LNCaP clone FGC (cell line): ENCODE measurements at regions not wholly inside any gene's neighbourhood (a gene's known extent, or its start where the extent isn't known, plus 50 kb on each side); places are given as distances from the start of the nearest gene placed in this dataset.

ENCODE experiments used
- DNase-seq: peaks from one replicate; pipeline ENCODE4 v3.0.0-alpha.2; 2011; ENCODE audit warnings: low read depth
- H3K4me3 ChIP-seq: 2 replicates; pipeline ENCODE4 v1.5.1; 2011; ENCODE audit warnings: mild to moderate bottlenecking, low read depth, low read length, control low read depth
- TF ChIP-seq, protein P1 (sequence below): IDR thresholded peaks from 2 replicates; pipeline ENCODE4 v1.5.1; 2012; ENCODE audit warnings: mild to moderate bottlenecking; ENCODE audit not compliant: control insufficient read depth, insufficient read depth; ENCODE audit errors: extremely low read depth

DNA sequence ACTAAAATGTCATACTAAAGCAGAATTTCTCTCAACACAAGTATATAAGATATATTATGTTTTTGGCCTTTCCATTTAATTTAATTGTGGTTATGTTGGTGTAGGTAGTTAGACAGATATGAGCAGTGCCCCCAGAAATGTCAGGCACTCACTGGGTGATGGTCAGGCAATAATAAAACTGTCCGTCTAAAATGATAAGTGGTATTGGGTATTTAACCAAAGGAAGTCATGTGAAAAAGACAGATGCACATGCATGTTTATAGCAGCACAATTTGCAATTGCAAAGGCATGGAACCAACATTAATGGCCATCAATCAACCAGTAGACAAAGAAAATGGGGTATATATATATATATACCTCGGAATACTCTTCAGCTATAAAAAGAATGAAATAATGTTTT is 936.6 kb upstream of the SLC39A10 start:
- TF ChIP-seq, protein P1, sequence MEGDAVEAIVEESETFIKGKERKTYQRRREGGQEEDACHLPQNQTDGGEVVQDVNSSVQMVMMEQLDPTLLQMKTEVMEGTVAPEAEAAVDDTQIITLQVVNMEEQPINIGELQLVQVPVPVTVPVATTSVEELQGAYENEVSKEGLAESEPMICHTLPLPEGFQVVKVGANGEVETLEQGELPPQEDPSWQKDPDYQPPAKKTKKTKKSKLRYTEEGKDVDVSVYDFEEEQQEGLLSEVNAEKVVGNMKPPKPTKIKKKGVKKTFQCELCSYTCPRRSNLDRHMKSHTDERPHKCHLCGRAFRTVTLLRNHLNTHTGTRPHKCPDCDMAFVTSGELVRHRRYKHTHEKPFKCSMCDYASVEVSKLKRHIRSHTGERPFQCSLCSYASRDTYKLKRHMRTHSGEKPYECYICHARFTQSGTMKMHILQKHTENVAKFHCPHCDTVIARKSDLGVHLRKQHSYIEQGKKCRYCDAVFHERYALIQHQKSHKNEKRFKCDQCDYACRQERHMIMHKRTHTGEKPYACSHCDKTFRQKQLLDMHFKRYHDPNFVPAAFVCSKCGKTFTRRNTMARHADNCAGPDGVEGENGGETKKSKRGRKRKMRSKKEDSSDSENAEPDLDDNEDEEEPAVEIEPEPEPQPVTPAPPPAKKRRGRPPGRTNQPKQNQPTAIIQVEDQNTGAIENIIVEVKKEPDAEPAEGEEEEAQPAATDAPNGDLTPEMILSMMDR, result no peak
- no peak overlapping the region for H3K4me3 ChIP-seq
- DNase-seq, result no peak

DNA sequence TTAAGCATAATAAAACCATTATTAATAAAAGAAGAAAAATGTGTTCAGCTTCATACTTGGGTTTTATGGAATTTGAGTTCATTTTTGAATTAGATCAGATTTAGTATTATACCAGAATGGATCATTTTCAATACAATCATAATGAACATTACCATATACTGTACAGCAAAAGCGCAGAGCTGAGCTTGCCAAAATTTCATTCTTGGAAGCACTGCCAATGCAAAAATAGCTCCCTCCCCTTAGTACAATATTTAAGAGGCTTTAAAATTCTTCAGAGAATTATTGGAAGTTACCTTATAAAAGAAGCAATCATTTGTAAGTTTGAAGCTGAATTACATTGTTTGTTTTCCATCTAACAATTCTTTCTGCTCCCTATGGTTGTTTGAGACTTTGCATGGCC is 938.1 kb upstream of the SLC39A10 start:
- DNase-seq, result no peak
- TF ChIP-seq, protein P1, result no peak
- H3K4me3 ChIP-seq, result no peak overlapping the region

GRCh38 chr2:194714541-194714940 is 942.5 kb upstream of the SLC39A10 start:
- no peak for DNase-seq
- TF ChIP-seq, protein P1, result no peak
- H3K4me3 ChIP-seq, result no peak overlapping the region

DNA sequence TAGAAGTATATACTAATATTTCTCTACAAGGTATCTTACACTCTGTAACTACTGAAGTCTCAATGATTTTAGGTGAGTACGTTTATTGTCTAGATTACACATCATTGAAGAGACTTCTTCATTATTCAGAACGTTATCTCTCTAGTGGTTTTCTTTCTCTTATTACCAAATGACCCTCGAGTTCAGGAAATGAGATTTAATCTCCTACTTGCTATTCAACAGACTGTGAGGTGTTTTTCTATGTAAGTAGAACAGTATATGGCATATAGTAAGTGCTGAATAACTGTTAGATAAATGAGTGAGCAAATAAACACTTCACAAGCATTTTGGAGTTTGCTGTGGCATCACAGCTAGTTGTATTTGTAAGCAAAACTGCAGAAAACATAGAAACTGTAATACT is 947.2 kb upstream of the SLC39A10 start:
- DNase-seq, result no peak
- TF ChIP-seq, protein P1, result no peak
- no peak overlapping the region for H3K4me3 ChIP-seq

GRCh38 chr2:194706179-194706578 is 950.8 kb upstream of the SLC39A10 start:
- TF ChIP-seq, protein P1, result no peak
- no peak for DNase-seq
- no peak overlapping the region for H3K4me3 ChIP-seq

GRCh38 chr2:194705398-194705797 is 951.6 kb upstream of the SLC39A10 start:
- TF ChIP-seq, protein P1, result no peak
- H3K4me3 ChIP-seq, result no peak overlapping the region
- DNase-seq, result no peak

DNA sequence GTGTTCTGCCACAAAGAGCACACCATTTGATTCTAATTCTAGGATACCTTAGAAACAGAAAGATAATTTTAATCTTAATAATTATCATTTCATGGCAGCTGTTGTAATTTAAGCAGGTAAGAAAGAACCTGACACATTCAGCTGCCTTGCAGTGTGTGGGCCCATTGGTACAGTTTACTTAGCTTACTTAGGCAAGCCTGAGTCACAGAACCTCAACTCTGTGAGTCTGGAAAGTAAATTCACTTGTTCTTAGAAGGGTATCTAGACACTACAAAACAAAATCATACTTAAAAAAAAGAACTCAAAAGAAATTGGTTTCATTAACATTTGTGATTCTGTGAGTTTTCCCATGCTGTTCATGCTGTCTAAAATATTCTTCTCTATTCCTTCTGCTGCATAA is 956.3 kb upstream of the SLC39A10 start:
- DNase-seq, result no peak
- H3K4me3 ChIP-seq, result no peak overlapping the region
- TF ChIP-seq, protein P1, result no peak
